ENCODE measurements at regions not wholly inside any gene's neighbourhood (a gene's known extent, or its start where the extent isn't known, plus 50 kb on each side); places are given as distances from the start of the nearest gene placed in this dataset.

- no peak for DNase-seq (ENCODE audit: low read depth in 2 of 2)
These were observed 84.3 kb downstream of the COPS8 start for GRCh38 chr2:237170020-237170419.

DNA sequence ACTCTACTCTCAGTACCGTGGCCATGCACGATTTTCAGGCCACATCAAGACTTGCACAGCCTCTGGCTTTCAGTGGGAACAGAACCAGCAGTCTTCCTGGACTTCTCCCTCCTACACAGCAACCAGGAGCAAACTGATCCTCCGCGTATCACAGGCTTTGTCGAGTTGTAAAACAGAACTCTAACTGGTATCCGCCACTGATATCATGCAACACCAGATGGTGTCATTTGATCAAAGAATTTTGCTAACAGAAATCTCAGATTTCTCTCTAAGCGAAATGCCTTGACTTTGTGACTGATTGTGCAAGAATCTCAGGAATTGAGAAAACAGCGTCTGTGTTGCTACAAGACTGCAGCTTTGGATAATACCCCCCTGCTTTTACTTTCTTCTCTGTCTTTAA, 85.7 kb downstream of the COPS8 start:
- DNase-seq (ENCODE audit: low read depth in 2 of 2), result no peak

DNA sequence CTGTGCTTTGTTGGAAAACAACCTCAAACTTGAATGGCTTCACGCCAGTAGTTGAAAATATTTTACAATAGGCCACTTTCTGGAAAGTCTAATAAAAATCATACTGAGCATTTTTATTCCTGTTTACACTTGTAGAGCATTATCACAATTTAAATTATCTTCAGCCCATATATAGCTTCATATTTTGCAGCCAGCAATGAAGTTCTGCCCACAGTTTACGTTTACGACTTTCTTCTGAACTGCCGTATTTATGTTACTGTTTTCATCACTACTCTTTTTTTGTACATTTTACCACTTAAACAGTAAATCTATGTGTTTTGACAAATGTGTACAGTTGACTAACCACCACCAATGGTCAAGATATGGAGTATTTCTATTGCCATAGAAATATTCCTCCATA, 86.2 kb downstream of the COPS8 start:
- DNase-seq (ENCODE audit: low read depth in 2 of 2), result no peak

GRCh38 chr2:237177052-237177451, 91.4 kb downstream of the COPS8 start:
- no peak for DNase-seq (ENCODE audit: low read depth in 2 of 2)

GRCh38 chr2:237177986-237178385, 92.3 kb downstream of the COPS8 start:
- no peak for DNase-seq (ENCODE audit: low read depth in 2 of 2)

- DNase-seq (ENCODE audit: low read depth in 2 of 2), result no peak
These were observed 92.7 kb downstream of the COPS8 start for GRCh38 chr2:237178396-237178795.

- no peak for DNase-seq (ENCODE audit: low read depth in 2 of 2)
These were observed 93.5 kb downstream of the COPS8 start for GRCh38 chr2:237179161-237179560.

DNA sequence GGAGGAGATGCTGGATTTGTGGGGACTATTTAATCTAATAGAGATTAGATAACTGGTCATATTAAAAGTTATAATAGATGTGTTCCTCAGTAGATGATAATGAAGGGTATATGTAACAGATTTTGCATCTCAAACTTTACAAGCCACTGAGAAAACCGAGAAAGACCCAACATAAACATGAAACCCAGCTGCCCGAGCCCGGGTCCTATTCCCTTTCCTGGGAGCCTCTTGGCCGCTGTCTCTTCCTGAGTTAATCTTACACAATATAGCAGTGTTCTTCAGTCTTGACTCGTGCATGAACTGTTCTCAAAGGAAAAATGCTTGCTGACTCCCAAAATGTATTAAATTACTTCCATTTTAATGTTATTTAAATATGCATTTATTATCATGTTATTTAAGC, 94.5 kb downstream of the COPS8 start:
- DNase-seq (ENCODE audit: low read depth in 2 of 2), result no peak

DNA sequence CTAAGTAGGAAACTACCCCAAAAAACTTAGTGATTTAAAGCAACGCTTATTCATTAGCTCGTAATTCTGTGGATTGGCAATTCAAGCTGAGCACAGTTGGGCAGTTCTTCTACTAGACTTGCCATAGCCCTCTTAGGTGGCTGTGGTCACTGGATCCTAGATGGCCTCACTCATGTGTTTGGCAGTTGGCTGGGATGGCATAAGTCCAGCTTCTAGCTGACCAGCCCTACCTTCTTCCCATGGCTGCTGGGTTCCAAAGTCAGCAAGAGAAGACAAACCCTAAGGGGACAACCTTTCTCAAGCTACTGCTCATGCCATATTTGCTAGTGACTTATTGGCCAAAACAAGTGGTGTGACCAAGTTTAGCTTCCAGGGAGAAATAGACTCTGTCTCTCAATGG, 95.3 kb downstream of the COPS8 start:
- no peak for DNase-seq (ENCODE audit: low read depth in 2 of 2)

GRCh38 chr2:237181844-237182243, 96.2 kb downstream of the COPS8 start:
- no peak for DNase-seq (ENCODE audit: low read depth in 2 of 2)

DNA sequence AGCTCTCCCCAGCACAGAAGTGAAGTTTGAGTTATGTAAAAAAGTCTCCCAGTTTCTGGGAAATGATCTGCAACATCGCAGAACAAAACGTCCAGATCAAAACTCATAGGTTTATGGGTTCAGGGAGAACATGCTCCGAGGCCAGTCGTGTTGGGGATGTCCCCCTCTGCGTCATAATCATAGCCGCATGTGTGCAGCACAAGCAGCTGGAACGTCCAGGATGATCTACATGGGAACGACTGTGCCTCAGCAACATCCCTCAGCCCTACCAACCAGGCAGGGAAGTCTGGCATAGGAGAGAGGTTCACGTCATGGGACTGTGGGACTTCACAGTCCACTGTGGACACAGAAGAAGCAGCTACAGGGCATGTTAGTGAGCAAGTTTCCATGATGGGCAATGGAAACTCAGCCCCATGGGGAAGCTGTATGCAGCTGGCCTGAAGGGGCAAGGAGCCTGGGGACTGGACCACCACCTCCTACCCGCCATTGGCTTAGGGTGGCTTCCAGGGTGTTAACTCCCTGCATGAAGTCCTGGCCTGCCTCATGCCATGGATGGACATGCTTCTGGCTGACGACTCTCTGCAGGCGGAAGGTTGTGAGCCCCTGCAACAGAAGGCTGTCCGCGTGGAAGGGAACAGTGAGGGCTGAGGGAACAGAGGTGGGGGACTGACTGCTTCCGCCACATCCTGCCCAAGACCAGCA, 96.9 kb downstream of the COPS8 start:
- no peak for DNase-seq (ENCODE audit: low read depth in 2 of 2)

- no peak for DNase-seq (ENCODE audit: low read depth in 2 of 2)
These were observed 98.7 kb downstream of the COPS8 start for GRCh38 chr2:237184192-237184918.

DNA sequence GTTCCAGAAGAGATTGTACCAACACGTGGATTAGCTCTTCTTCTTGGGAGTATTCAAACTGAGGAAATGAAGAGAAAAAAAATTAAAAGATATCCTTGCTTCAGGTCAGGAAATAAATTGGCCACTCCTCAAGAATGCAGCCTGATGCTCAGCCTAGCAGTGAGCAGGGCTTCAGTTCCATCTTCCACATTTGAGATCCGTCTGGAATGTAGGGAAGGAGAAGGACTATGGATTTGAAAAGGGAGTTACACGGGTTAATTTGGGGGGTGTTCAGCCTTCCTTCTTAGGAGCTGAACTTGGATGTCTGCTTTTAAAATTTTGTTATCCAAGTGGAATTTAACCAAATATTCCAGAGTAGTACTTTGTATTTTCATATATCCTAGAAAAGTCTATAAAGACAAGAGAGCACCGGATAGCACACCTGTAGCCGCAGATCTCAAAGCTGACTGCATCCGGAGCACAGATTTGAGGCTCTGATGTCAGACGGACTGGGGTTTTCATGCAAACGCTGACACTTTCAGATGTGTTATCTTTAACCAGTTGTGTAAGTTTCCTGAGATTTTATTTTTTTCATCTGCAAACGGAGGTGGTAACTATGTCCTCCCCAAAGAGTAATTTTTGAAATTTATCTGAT, 99.3 kb downstream of the COPS8 start:
- no peak for DNase-seq (ENCODE audit: low read depth in 2 of 2)

DNA sequence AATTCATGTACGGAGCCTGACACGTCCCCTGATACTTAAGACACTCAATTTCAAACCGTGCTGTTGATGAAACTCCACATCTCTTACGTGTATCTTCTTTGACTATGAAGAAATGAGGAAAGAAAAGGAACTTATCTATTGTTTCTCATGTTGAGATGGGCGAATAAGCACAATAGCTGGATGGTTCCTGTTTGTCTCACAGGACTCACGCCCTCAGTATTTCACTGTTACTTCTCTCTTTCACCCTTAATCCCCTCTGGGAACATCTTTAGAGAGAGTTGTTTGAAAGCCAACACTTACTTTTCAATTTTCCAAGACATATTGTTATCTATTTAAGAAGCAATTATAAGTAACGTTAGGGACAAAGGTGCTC, 99.8 kb downstream of the COPS8 start:
- no peak for DNase-seq (ENCODE audit: low read depth in 2 of 2)

- DNase-seq (ENCODE audit: low read depth in 2 of 2), result no peak
These were observed 104.1 kb downstream of the COPS8 start for GRCh38 chr2:237189799-237190198.

- no peak for DNase-seq (ENCODE audit: low read depth in 2 of 2)
These were observed 105.5 kb downstream of the COPS8 start for GRCh38 chr2:237190966-237191713.

DNA sequence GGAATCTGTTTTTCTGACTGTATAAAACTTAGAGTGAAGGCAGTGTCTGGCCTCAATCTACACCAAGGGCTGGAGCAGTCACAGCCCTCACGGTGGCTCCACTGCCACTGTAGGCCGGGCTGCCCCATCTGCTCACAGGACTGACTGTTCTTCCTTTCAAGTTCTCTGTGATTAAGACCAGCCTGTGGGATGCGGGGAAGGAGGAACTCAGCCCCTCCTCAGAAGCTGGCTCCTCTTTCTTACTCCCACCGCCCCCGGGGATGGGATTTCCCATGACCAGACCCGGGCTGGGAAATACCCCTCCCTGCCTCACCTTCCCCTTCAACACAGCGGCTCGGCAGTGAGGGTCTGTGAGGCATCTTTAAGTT, 106.0 kb downstream of the COPS8 start:
- DNase-seq (ENCODE audit: low read depth in 2 of 2), result no peak

DNA sequence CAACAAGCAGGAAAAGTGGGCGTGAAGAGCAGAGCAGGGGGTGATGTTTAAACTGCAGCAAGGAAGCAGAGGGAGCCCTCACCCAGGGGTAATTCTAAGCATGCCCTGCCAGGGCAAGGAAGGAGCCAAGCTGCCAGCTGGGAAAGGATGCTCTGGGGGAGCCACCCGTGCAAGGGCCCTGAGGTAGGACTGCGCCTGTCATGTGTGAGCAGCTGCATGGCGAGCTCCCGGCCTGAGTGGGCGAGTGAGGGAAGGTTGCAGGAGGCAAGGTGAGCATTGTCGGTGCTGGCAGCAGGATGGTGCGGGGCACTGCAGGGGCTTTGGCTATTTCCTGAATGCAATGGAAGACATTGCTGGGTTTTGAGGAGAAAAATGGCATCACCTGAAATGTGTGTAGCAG, 107.2 kb downstream of the COPS8 start:
- no peak for DNase-seq (ENCODE audit: low read depth in 2 of 2)

GRCh38 chr2:237193436-237193835, 107.7 kb downstream of the COPS8 start:
- no peak for DNase-seq (ENCODE audit: low read depth in 2 of 2)

DNA sequence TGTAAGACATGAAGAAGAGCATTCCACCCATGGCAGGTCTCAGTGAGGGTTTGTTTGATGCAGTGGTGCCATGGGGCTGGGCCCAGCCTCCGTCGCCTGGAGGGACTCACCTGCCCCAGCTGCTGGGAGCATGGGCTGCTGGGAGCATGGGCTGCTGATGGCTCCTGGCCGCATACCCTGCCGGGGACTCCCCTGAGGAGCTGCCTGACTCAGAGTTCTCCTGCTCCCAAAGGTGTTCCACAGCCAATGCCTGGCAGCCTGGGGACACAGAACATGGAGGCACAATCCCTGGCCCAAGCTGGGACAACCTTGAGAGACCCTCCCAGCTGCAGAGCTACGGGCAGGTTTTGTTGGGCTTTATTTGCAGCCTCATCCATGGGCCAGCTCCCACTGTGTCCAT, 108.4 kb downstream of the COPS8 start:
- DNase-seq (ENCODE audit: low read depth in 2 of 2), result no peak

- no peak for DNase-seq (ENCODE audit: low read depth in 2 of 2)
These were observed 109.2 kb downstream of the COPS8 start for GRCh38 chr2:237194906-237195305.

- no peak for DNase-seq (ENCODE audit: low read depth in 2 of 2)
These were observed 109.9 kb downstream of the COPS8 start for GRCh38 chr2:237195396-237196120.

Measured in activated CD4-positive, alpha-beta T cell treated with anti-CD3 and anti-CD28 coated beads for 24 hours (primary cell).